ENCODE measurements at regions not wholly inside any gene's neighbourhood (a gene's known extent, or its start where the extent isn't known, plus 50 kb on each side); places are given as distances from the start of the nearest gene placed in this dataset.
"Not testable (repeated sequence)": the region's sequence is repeated elsewhere in the genome, so short reads cannot be mapped to it uniquely, and the experiment has no call there.

- FAIRE-seq, result peak; percentile 70
Measured at GRCh38 chr2:40700231-40700954, 248.5 kb upstream of the SLC8A1 start.

- FAIRE-seq, result not testable (repeated sequence)
Measured at GRCh38 chr2:40712197-40712894, 260.5 kb upstream of the SLC8A1 start.

GRCh38 chr2:40716879-40717278, 265.0 kb upstream of the SLC8A1 start:
- FAIRE-seq, result no peak

GRCh38 chr2:40719414-40719813, 267.5 kb upstream of the SLC8A1 start:
- no peak for FAIRE-seq

DNA sequence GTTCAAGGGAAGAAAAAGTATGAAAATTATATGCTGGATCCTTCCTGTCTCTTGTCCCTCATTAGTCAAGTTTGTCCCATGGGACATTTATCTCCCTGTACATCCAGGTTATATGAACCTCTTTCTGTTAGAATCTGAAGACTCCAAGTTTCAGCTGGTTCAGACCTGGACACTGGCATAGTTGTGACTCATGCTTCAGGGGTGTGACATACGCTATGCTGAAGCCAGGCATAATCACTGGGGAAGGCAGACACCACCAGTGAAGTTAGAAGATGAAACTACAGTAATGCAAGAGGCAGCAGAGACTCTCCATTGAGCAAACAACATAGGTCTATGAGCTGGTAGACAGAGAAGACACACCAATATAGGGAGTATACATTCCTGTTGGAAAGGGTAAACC, 269.7 kb upstream of the SLC8A1 start:
- FAIRE-seq, result no peak

GRCh38 chr2:40723194-40723593, 271.3 kb upstream of the SLC8A1 start:
- FAIRE-seq, result no peak

- no peak for FAIRE-seq
Measured at GRCh38 chr2:40725040-40725439, 273.1 kb upstream of the SLC8A1 start.

- FAIRE-seq, result no peak
Measured at GRCh38 chr2:40725950-40726349, 274.1 kb upstream of the SLC8A1 start.

GRCh38 chr2:40734797-40735196, 282.9 kb upstream of the SLC8A1 start:
- no peak for FAIRE-seq

DNA sequence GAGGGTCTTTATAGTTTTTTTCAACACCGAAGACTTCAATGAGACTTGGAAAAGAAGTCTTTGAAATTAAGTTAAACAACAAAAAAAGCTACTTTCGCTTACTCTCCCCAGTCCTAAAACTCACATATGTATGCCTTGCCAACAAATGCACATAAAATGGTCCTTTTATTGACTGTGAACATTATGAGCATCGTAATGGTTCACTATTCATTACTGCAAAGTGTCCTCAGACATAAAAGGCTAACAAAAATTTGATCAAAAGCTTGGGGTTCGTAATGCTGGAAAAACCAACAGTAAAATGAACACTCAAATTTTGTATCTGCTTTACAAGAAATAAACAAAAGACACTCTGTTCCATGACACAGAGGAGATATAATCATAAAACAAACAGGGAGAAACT, 285.3 kb upstream of the SLC8A1 start:
- FAIRE-seq, result no peak

DNA sequence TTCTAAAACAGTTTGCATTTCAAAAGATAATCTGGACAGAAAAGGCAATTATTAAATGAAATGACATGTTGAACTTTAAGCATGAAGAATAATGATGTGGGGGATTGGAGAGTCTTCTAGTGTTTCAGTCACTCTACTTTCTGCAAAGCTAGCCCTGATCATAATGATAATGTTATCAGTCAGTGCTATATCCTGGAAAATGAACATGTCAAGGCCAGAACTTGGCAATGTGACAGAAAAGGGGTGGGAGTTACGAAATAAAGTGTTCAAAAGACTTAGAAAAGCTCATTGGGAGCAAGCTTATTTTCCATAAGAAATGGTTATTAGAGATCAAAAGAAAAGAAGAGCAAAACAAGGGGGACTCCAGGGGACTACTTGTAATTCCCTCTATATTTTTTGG, 288.5 kb upstream of the SLC8A1 start:
- no peak for FAIRE-seq

DNA sequence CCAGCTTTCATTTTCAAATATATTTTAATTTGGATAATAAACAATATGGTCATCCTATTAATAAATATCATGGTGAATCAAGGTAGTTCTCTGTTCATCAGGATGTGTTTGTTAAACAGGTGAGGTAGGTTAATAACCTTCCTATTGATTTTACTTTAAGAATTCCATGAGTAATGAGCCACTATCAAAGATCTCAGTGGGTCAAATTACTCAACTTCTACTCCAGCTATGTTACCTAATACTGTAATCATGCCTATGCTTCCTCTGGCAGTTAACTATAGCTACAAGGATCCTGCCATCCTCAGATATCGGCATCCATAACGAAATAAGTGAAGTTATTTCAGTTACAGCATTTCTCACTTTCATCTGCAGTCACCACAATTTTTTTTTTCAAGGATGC, 289.6 kb upstream of the SLC8A1 start:
- no peak for FAIRE-seq

GRCh38 chr2:40746191-40746590, 294.3 kb upstream of the SLC8A1 start:
- no peak for FAIRE-seq

DNA sequence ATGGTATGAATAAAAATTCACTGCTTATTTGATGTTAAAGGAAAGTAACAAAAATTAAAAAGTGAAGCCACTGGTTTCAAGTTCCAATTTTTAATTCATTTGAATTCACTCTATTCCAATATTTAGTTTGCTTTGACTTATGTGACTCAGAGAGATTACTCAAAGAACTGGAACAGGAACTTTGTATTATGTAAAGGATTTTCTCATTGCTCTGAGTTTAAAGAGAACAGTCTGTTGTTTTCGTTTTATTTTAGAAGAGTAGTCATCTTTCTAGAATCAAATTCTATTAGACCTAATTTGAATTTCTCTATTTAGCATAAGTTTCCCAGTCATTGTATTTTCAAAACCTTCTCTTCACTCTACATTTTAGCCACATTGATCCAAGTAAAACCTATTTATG, 300.1 kb upstream of the SLC8A1 start:
- no peak for FAIRE-seq

- FAIRE-seq, result no peak
Measured at GRCh38 chr2:40752796-40753195, 300.9 kb upstream of the SLC8A1 start.

GRCh38 chr2:40754912-40755311, 303.0 kb upstream of the SLC8A1 start:
- FAIRE-seq, result no peak

DNA sequence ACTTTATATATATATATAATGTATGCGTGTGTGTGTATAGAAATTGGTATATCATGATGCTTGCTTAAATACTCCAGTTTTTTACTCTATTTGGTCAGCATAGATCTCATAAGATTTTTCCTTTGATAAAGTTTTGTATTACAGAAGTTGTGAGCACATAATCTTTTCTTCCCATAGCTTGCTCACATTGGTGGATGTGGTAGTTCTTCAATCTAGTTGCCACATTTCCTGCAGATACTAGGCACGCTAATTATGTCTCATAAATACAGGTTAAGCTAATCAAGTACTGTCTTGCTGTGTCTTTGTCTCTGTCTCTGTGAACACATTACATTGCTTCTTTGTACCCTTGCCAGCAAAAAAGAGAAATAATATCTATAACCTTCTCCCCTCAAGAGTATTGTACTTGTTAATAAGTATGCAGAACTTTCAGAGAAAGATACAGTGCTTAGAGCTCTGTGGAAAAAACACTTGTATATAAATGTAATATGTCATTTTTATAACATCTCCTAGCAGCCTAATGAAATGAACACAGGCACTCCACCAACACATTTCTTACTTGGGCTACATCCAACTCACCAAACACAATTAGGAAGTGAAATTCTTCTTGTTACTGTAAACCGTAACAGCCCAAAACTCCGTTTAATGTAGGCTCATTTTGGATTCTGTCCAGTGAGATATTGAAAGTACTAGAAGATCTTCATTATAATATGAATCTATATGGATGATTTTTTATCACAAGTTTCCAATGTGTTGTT, 306.7 kb upstream of the SLC8A1 start:
- no peak for FAIRE-seq

- FAIRE-seq, result no peak
Measured at GRCh38 chr2:40760071-40760666, 308.3 kb upstream of the SLC8A1 start.

- FAIRE-seq, result no peak
Measured at GRCh38 chr2:40773291-40773690, 321.4 kb upstream of the SLC8A1 start.

DNA sequence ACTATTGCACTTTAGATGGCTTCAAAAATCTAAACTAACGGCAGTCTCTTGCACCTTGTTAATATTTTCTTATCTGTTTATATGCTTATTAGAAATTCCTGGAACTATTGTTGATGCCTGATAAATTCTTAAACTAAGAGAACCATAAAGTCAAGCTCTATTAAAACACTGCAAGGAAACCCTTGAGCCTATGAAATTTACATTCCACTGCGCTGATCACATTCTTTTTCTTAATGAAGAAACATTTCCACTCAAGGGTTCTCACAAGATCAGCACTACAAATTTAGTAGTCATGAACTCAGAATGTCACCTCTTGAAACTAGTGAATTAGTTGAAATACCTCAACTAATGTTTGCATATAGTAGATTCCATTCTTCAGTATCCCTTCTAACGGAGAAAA, 331.8 kb upstream of the SLC8A1 start:
- FAIRE-seq, result no peak

GRCh38 chr2:40786636-40787035, 334.7 kb upstream of the SLC8A1 start:
- no peak for FAIRE-seq

DNA sequence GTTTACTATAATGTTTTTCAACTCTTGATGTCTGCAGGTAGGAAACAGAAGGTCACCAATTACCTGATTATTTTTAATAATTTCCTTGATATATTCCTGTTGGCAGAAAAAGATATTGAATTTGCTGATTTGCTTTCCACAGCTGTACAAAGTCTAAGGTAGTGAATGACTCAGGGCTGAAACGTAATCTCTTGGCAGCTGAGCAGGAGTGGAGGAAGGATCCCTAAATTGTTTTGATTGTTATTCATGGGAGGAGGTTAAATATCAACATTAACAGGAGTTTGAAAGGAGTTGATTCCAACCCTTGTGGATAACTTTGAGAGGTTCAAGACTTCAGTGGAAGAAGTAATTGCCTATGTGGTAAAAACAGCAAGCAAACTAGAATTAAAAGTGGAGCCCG, 345.2 kb upstream of the SLC8A1 start:
- FAIRE-seq, result peak; percentile 89

DNA sequence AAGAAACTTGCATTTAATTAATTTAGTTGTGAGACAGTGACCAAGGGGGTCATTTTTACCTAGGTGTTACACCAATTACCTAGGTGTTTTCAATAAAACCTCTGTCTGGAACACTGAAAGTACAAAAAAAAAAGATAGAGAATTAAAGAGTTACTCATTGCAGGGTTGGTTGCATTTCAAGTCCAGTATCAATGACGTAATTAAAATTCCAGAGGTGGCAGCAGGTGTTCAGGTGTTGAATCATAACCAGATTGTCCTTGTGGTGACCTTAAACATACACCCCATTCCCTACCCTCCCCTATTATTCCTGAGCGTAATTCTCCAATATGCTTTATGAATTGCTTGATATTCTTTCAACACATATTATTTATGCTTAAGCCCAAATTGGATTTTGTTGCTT, 352.0 kb upstream of the SLC8A1 start:
- FAIRE-seq, result no peak

DNA sequence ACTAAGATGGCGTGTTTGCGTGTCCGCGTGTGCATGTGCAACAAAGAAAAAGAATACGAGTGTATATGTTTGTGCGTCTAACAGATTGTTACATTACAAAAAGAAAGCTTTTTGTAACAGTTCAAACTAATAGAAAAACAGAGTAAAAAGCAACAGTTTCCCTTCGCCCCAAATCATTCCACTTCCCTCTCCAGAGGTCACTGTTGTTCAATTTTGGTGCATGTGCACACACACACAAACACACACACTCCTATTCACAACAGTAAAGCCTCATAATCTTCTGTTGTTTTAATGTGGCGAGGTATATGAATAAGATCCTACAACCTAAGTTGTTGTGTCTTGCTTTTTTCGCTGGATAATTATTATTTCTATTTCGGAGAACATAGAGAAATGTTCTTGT, 357.3 kb upstream of the SLC8A1 start:
- no peak for FAIRE-seq
